Cardiac muscle cell (in vitro differentiated cells and primary cell): ENCODE measurements at regions not wholly inside any gene's neighbourhood (a gene's known extent, or its start where the extent isn't known, plus 50 kb on each side); places are given as distances from the start of the nearest gene placed in this dataset.

Experiments
- DNase-seq, 2 donors: peaks; one replicate each; pipeline versions ENCODE4 v3.0.0 to v3.0.0-alpha.2; 2010 to 2017; ENCODE audit warnings: low read depth in 1 of 2, low spot score in 1 of 2
- H3K27ac ChIP-seq: fragments of 200-600 bp; sonication (generic); 2 replicates; pipeline ENCODE4 v1.5.1; 2016
- H3K27me3 ChIP-seq: fragments of 200-600 bp; sonication (generic); 2 replicates; pipeline ENCODE4 v1.6.0; 2016; ENCODE audit warnings: control low read depth
- H3K36me3 ChIP-seq: fragments of 200-600 bp; sonication (generic); 2 replicates; pipeline ENCODE4 v1.5.1; 2016; ENCODE audit warnings: control low read depth
- H3K4me1 ChIP-seq: fragments of 200-600 bp; sonication (generic); 2 replicates; pipeline ENCODE4 v1.8.1; 2017; ENCODE audit warnings: low read depth, mild to moderate bottlenecking, mixed run types
- H3K4me3 ChIP-seq: fragments of 200-600 bp; sonication (generic); 2 replicates; pipeline ENCODE4 v1.5.1; 2016; ENCODE audit warnings: mild to moderate bottlenecking
- H3K9me3 ChIP-seq: fragments of 200-600 bp; sonication (generic); 2 replicates; pipeline ENCODE4 v1.5.1; 2017; ENCODE audit warnings: low read depth, mild to moderate bottlenecking, control low read depth
- CTCF ChIP-seq: IDR thresholded peaks from 2 replicates; pipeline ENCODE4 v1.5.1; 2012; ENCODE audit warnings: low read depth, mild to moderate bottlenecking, low read length

DNA sequence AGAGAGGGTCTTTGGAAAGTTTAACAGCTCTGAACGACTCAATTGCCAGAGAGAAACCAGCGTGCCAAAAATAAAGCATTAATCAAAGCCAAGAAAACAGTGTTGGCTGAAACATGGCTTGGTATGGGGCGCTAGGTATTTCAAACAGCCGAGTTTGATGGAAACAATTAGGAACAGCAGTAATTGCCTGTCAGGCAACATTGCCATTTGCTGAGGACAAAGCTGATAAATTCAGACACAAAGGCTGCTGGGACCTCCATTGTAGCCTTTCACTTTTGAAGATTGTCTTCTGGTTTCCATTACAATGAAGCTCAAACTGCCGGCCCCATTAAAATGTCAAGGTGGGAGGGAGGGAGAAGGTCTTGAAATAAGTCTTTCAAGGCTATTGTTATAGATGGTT, 125.4 kb upstream of the SPDL1 start:
- DNase-seq: peak in 1 of 2 donors; percentile 73
- Histone ChIP-seq H3K4me3 (no peak overlapping the region), H3K27ac (peak overlapping the region; percentile 60), H3K9me3 (no peaks in the 10 kb centered on the region), H3K36me3 (no peaks in the 10 kb centered on the region), H3K4me1 (peaks cover 12% of the 10 kb centered on the region), H3K27me3 (no peaks in the 10 kb centered on the region)
- no peak for TF ChIP-seq CTCF

DNA sequence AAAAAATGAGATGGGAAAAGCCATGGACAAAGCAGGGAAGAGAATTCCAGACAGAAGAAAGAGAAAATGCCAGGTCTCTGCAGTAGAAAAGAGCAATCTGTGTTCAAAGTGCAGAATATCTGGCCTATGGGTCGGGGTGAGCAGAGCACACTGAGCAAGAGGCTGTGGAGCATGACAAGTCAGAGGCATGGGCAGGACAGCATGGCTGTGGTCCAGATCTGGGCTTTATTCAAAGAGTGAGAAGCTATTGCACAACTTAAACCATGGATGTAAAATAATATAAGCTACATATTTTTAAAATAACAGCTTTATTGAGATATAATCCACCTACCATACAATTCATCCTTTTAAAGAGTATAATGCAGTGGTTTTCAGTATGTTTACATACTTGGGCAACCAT, 133.1 kb upstream of the SPDL1 start:
- TF ChIP-seq CTCF: no peak
- Histone ChIP-seq H3K27ac (no peak overlapping the region), H3K4me3 (no peak overlapping the region), H3K36me3 (no peaks in the 10 kb centered on the region), H3K27me3 (peaks cover 12% of the 10 kb centered on the region), H3K9me3 (no peaks in the 10 kb centered on the region), H3K4me1 (no peaks in the 10 kb centered on the region)
- peak in 1 of 2 donors; percentile 57 for DNase-seq

DNA sequence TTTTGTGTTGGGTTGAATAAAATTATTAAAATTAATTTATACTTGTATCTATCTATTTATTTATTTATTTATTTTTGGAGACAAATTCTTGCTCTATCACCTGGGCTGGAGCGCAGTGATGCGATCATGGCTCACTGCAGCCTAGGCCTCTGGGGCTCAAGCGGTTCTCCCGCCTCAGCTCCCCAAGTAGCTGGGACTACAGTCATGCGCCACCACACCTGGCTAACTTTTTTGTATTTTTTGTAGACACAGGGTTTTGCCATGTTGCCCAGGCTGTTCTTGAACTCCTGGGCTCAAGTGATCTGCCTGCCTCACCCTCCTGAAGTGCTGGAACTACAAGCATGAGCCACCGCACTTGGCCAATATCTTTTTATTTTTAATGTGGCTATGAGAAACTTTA, 134.7 kb upstream of the SPDL1 start:
- no peaks in the 10 kb centered on the region for H3K36me3 ChIP-seq
- no peak overlapping the region for H3K27ac ChIP-seq
- H3K4me1 ChIP-seq: peaks cover under 1% of the 10 kb centered on the region
- no peak overlapping the region for H3K4me3 ChIP-seq
- H3K9me3 ChIP-seq: no peaks in the 10 kb centered on the region
- H3K27me3 ChIP-seq: peaks cover 12% of the 10 kb centered on the region
- no peak for DNase-seq
- no peak for TF ChIP-seq CTCF

- H3K27ac ChIP-seq: no peak overlapping the region
- no peak for DNase-seq
- H3K27me3 ChIP-seq: peaks cover 5% of the 10 kb centered on the region
- no peaks in the 10 kb centered on the region for H3K9me3 ChIP-seq
- TF ChIP-seq CTCF: no peak
- H3K4me1 ChIP-seq: peaks cover 19% of the 10 kb centered on the region
- no peak overlapping the region for H3K4me3 ChIP-seq
- no peaks in the 10 kb centered on the region for H3K36me3 ChIP-seq
Observed at GRCh38 chr5:169445191-169445590, 138.4 kb upstream of the SPDL1 start.

DNA sequence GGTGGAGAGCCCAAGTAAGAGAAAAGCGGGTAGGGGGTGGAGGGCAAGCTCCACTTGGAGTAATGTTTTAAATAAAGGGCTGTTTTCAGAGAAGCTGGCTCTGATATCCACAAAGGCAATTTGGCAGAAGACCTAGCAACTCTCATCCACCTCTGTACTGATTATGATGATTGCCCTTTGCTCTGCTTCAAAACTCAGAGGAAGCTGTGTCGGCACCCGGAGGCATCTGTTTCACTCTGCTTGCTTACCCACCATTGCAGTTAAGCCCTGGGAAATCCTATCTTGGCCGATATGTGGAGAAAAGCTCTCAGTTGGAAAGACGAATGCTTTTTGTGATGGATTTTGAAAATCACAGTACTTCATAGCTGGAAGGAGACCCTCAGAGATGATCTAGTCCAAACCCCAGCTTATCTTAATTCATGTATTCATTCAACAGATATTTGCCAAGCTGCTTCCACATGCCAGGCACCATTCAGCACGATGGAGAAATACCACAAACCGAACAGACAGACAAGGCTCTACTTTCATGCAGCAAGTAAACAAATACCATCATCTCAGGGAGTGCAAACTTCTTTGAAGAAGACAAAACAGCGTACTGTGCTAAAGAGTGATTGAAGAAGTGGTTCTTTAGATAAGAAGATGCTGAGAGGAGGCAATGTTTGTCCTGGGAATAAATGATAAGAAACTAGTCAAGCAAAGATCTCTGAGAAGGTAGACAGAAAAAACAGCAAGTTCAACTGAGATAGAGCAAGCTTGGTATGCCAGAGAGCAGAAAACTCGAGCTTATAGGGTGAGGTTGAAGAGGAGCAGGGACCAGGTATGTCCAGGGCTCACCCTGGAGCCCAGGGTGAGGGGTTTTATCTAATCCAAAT, 140.4 kb upstream of the SPDL1 start:
- Histone ChIP-seq H3K36me3 (no peaks in the 10 kb centered on the region), H3K4me1 (peaks cover 19% of the 10 kb centered on the region), H3K27ac (no peak overlapping the region), H3K4me3 (no peak overlapping the region), H3K27me3 (no peaks in the 10 kb centered on the region), H3K9me3 (no peaks in the 10 kb centered on the region)
- TF ChIP-seq CTCF: no peak
- DNase-seq: peak in 1 of 2 donors; percentile 35
